EH (cell line): ENCODE measurements at regions not wholly inside any gene's neighbourhood (a gene's known extent, or its start where the extent isn't known, plus 50 kb on each side); places are given as distances from the start of the nearest gene placed in this dataset.
"Not testable (repeated sequence)": the region's sequence is repeated elsewhere in the genome, so short reads cannot be mapped to it uniquely, and the experiment has no call there.

Experiments used
- DNase-seq: peaks from one replicate; pipeline ENCODE4 v3.0.0-alpha.2; 2015; ENCODE audit warnings: low read depth

GRCh38 chr12:9308745-9309144 lies 100.5 kb upstream of the PZP start:
- not testable (repeated sequence) for DNase-seq

- DNase-seq = not testable (repeated sequence)
Measured at GRCh38 chr12:9308163-9308562, 100.0 kb upstream of the PZP start.

- not testable (repeated sequence) for DNase-seq
Measured at GRCh38 chr12:9307255-9307654, 99.1 kb upstream of the PZP start.

GRCh38 chr12:9306004-9306403 lies 97.8 kb upstream of the PZP start:
- DNase-seq = not testable (repeated sequence)

GRCh38 chr12:9304540-9304939 lies 96.3 kb upstream of the PZP start:
- DNase-seq = not testable (repeated sequence)

DNA sequence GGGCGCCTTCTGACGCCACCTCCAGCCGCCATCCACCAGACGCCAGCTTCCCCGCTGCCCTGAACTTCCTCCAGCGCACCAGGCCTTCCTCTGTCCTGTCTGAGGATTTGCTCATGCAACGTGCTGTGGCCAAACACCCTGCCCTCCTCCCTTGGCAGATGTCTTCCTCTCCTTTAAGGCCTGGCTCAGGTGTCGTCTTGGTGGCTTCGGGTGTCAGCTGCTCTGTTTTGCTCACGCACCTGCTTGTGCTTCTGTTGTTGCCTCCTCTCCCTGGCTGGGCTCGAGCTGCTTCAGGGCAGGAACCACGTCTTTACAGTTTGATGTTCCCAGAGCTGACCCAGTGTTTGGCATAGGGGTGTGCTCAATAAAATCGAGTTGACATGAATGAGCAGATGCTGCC lies 87.7 kb upstream of the PZP start:
- not testable (repeated sequence) for DNase-seq

- DNase-seq = not testable (repeated sequence)
Measured at GRCh38 chr12:9294072-9294620, 86.0 kb upstream of the PZP start.

GRCh38 chr12:9293391-9293790 lies 85.2 kb upstream of the PZP start:
- DNase-seq = not testable (repeated sequence)

DNA sequence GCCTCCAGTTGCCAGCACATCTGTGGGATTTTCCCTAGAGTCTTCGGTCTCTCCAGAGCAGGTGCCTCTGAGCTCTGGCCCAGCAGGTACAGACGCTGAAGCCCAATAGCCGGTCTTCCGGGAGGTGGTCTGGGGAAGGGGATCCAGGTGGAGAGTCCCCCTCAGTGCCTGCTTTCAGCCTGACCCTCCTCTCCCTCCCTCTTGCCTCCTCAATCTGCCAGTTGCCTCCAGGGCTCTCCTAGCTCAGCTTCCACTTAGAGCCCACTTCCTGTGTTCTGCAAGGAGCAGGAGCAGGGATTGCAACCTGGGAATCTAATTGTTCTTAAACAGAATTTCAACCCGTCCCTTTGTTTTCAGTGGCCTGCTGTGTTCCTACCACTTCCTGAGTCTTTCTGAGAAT lies 81.8 kb upstream of the PZP start:
- DNase-seq = not testable (repeated sequence)

GRCh38 chr12:9284724-9285123 lies 76.5 kb upstream of the PZP start:
- not testable (repeated sequence) for DNase-seq

GRCh38 chr12:9284197-9284596 lies 76.0 kb upstream of the PZP start:
- peak; percentile 18 for DNase-seq

DNA sequence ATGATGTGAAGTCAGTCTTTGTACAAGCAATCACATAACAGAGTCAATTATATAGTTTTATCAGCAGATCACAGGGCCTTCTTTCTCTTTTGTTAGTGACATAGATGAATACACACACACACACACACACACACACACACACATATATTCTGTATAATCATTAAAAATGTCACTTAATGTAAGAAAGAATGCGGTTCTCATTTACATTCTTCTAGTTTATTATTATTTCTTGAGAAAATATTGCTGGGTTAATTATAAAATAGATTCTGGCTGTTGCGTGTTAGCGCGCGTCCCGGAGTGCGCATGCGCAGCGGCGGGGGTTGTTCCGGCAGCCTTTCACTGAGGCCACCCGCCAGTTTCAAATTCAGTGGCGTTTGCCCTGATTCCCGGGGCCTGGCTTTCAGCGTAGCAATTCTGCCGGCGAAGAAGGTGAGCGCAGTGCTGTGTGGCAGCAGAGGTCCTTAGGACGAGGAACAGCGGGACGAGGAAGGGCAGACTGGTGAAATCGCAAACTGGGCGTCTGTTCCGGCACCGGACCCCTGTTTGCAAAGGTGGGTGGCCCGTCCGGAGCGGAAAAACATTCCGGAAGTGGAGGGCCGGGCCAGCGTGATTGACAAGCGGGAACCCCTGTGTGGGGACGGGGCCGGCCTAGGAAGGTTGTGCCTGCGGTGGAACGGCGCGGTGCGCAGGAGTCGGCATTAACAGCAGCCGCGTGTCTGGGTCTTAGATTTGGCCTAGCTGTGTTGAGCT lies 75.3 kb upstream of the PZP start:
- DNase-seq = peak; percentile 78

GRCh38 chr12:9276990-9277389 lies 68.8 kb upstream of the PZP start:
- no peak for DNase-seq

GRCh38 chr12:9273276-9273675 lies 65.1 kb upstream of the PZP start:
- DNase-seq = peak; percentile 61

DNA sequence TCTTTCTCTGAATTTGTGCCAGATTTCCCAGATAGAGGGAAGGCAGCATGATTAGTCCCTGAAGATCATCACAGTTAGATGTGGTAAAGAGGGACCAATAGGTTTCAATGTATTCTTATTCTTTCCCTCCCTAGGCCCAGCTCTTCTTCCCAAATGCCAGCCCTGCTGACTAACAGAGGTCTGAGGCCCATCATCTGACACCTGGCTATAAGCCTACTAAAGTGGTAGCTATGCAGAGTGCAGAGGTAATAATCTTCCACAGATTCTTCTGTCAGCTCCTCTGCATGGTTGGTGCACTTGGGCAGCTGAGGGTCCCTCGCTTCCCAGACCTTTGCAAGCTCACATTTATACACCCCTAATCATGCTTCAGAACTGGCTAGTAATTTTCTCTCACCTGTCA lies 63.7 kb upstream of the PZP start:
- no peak for DNase-seq

DNA sequence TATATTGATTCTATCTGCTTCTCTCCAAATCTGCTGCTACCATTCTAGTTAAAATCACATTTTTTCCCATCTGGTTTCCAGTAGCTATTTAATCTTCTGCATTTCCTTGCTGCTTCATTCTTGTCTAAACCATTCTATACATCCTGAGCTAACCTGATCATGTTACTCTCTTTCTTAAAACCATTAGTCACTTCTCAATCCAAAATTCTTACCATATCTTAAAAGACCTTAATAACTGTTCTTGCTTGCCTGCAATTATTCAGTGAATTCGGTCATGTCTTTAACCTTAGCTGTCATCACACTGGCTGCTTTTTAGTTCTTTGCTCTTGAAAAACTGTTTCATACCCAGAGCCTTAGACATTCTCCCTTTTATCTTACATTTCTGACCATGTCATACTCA lies 56.4 kb upstream of the PZP start:
- no peak for DNase-seq

GRCh38 chr12:9260931-9261330 lies 52.7 kb upstream of the PZP start:
- peak; percentile 1 for DNase-seq

DNA sequence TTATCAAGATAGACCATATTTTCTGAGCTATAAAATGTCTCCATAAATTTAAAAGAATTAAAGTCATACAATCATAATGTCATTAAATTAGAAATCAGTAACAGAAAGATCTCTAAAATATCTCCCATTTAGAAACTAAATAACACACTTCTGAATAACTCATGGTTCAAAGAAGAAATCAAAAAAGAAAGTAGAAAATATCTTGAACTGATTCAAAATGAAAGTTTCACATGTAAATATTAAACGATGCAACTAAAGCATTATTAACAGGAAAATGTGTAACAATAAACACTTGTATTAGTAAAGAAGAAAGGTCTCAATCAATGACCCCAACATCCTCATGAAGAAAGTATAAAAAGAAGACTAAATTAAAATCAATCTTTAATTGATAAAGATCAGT lies 50.5 kb upstream of the PZP start:
- DNase-seq = no peak
